HG02642 (cell line): ENCODE measurements at regions not wholly inside any gene's neighbourhood (a gene's known extent, or its start where the extent isn't known, plus 50 kb on each side); places are given as distances from the start of the nearest gene placed in this dataset.
A peak's percentile ranks its signal among the peaks of the same experiment; 100 is the strongest.

Experiments used
- ATAC-seq: cut with Tn5 transposase; IDR thresholded peaks from one replicate; pipeline ENCODE4 v1.9.1; 2021; ENCODE audit warnings: mild to moderate bottlenecking; ENCODE audit not compliant: unreplicated experiment, poor library complexity

- ATAC-seq, result peak; percentile 58
Observed at GRCh38 chr21:10270211-10270610, 251.2 kb upstream of the TPTE start.

DNA sequence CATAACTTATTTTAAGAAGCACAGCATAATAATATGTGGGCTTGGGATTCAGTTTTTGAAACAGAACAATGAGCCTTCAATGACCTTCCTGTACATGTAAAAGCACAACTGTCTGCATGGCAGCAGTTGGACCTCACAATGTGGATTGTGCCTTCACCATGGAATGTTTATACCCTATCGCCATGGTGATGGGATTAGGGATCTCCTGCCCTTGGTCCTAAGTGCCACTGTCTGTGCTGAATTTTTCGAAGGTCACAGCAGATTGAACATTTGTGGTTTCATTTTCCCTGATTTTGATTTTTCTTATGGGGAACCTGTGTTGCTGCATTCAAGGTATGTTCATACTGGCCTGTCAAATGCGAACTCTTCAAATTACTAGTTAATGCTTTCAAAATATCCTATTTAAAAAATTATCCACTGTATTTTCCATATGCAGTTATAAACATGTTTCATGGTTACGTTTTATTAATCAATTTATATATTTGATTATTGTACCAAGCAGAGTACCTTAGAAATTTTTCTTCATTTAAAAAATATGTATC is 249.6 kb upstream of the TPTE start:
- peak; percentile 32 for ATAC-seq

- peak; percentile 76 for ATAC-seq
Observed at GRCh38 chr21:10272216-10272615, 249.2 kb upstream of the TPTE start.

DNA sequence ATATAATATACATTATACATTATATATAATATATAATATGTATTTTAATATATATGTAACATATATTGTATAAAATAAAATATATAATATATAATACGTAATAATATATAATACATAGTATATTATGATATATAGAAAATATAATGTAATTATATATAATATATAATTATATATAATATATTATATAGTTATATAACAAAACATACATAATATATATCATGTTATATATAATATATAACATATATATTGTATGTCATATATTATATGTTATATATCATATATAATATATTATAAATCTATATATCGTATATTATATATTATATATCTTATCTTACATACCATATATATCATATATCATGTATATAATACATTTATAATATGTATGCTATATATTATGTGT is 248.2 kb upstream of the TPTE start:
- no peak for ATAC-seq

- peak; percentile 79 for ATAC-seq
Observed at GRCh38 chr21:10273794-10274338, 247.5 kb upstream of the TPTE start.
